ENCODE measurements at regions not wholly inside any gene's neighbourhood (a gene's known extent, or its start where the extent isn't known, plus 50 kb on each side); places are given as distances from the start of the nearest gene placed in this dataset.

GRCh38 chrX:14235004-14235403 lies 205.3 kb upstream of the GEMIN8 start:
- H2BK120ac ChIP-seq (ENCODE audit: low read depth, low read length): no peak overlapping the region
- no peak overlapping the region for H3K18ac ChIP-seq (ENCODE audit: low read length)
- H3K79me1 ChIP-seq (ENCODE audit: low read depth, low read length): no peaks in the 10 kb centered on the region
- H2AFZ ChIP-seq (ENCODE audit: low read length): no peak overlapping the region
- no peak overlapping the region for H3K14ac ChIP-seq (ENCODE audit: low read length)
- H3K27ac ChIP-seq (replicated peaks; ENCODE audit: low read length): no peak overlapping the region
- no peak overlapping the region for H3K23ac ChIP-seq (ENCODE audit: low read depth, low read length, poor library complexity)
- no peak overlapping the region for H4K8ac ChIP-seq (ENCODE audit: low read depth, low read length)
- H2BK5ac ChIP-seq (ENCODE audit: low read length): no peak overlapping the region
- no peak overlapping the region for H2BK12ac ChIP-seq (ENCODE audit: low read length)
- H3K4me3 ChIP-seq (ENCODE audit: low read length in 2 of 2): no peak overlapping the region
- H3K36me3 ChIP-seq (replicated peaks in 1 of 2; ENCODE audit: control insufficient read depth in 2 of 2, insufficient read depth in 2 of 2, low read length in 2 of 2): no peaks in the 10 kb centered on the region
- H4K91ac ChIP-seq (ENCODE audit: low read depth, low read length, poor library complexity): no peak overlapping the region
- no peak for DNase-seq (ENCODE audit: low spot score)
- H3K4ac ChIP-seq (ENCODE audit: low read length): no peak overlapping the region
- no peaks in the 10 kb centered on the region for H3K9me3 ChIP-seq (replicated peaks in 1 of 2; ENCODE audit: control insufficient read depth in 2 of 2, insufficient read depth in 1 of 2, low read depth in 1 of 2, low read length in 2 of 2)
- H2BK15ac ChIP-seq (ENCODE audit: low read length): no peak overlapping the region
- H3K4me2 ChIP-seq (ENCODE audit: insufficient read depth, low read length, poor library complexity, severe bottlenecking): no peak overlapping the region
- no peak overlapping the region for H3K9ac ChIP-seq (ENCODE audit: low read depth, low read length, poor library complexity)
- H3K4me1 ChIP-seq (ENCODE audit: control insufficient read depth in 2 of 2, insufficient read depth in 1 of 2, low read depth in 1 of 2, low read length in 2 of 2): no peaks in the 10 kb centered on the region
- no peaks in the 10 kb centered on the region for H3K27me3 ChIP-seq (ENCODE audit: control insufficient read depth in 3 of 3, insufficient read depth in 3 of 3, low read depth in 1 of 3, low read length in 3 of 3)
- no peak overlapping the region for H2AK5ac ChIP-seq (ENCODE audit: low read depth, low read length)
- WGBS, 2 donors (ENCODE audit: extremely low coverage in 2 of 2, insufficient read length in 2 of 2, insufficient replicate concordance in 1 of 2): no CpG with 5 or more reads among the region's 3 CpGs

GRCh38 chrX:14232688-14233087 lies 203.0 kb upstream of the GEMIN8 start:
- DNase-seq (ENCODE audit: low spot score): no peak
- H3K79me1 ChIP-seq (ENCODE audit: low read depth, low read length): no peaks in the 10 kb centered on the region
- no peak overlapping the region for H2AK5ac ChIP-seq (ENCODE audit: low read depth, low read length)
- no peak overlapping the region for H3K23ac ChIP-seq (ENCODE audit: low read depth, low read length, poor library complexity)
- H2BK15ac ChIP-seq (ENCODE audit: low read length): no peak overlapping the region
- no peaks in the 10 kb centered on the region for H3K27me3 ChIP-seq (ENCODE audit: control insufficient read depth in 3 of 3, insufficient read depth in 3 of 3, low read depth in 1 of 3, low read length in 3 of 3)
- H3K9me3 ChIP-seq (replicated peaks in 1 of 2; ENCODE audit: control insufficient read depth in 2 of 2, insufficient read depth in 1 of 2, low read depth in 1 of 2, low read length in 2 of 2): no peaks in the 10 kb centered on the region
- no peak overlapping the region for H3K14ac ChIP-seq (ENCODE audit: low read length)
- no peak overlapping the region for H4K8ac ChIP-seq (ENCODE audit: low read depth, low read length)
- no peak overlapping the region for H2AFZ ChIP-seq (ENCODE audit: low read length)
- no peak overlapping the region for H3K4ac ChIP-seq (ENCODE audit: low read length)
- no peak overlapping the region for H3K4me2 ChIP-seq (ENCODE audit: insufficient read depth, low read length, poor library complexity, severe bottlenecking)
- H3K18ac ChIP-seq (ENCODE audit: low read length): no peak overlapping the region
- no peak overlapping the region for H3K4me3 ChIP-seq (ENCODE audit: low read length in 2 of 2)
- H3K9ac ChIP-seq (ENCODE audit: low read depth, low read length, poor library complexity): no peak overlapping the region
- no peaks in the 10 kb centered on the region for H3K4me1 ChIP-seq (ENCODE audit: control insufficient read depth in 2 of 2, insufficient read depth in 1 of 2, low read depth in 1 of 2, low read length in 2 of 2)
- no peak overlapping the region for H2BK5ac ChIP-seq (ENCODE audit: low read length)
- H2BK12ac ChIP-seq (ENCODE audit: low read length): no peak overlapping the region
- no peak overlapping the region for H4K91ac ChIP-seq (ENCODE audit: low read depth, low read length, poor library complexity)
- H3K27ac ChIP-seq (replicated peaks; ENCODE audit: low read length): no peak overlapping the region
- no peak overlapping the region for H2BK120ac ChIP-seq (ENCODE audit: low read depth, low read length)
- WGBS, 2 donors (ENCODE audit: extremely low coverage in 2 of 2, insufficient read length in 2 of 2, insufficient replicate concordance in 1 of 2): no CpG with 5 or more reads among the region's 4 CpGs
- no peaks in the 10 kb centered on the region for H3K36me3 ChIP-seq (replicated peaks in 1 of 2; ENCODE audit: control insufficient read depth in 2 of 2, insufficient read depth in 2 of 2, low read length in 2 of 2)

GRCh38 chrX:14228611-14229010 lies 198.9 kb upstream of the GEMIN8 start:
- H3K23ac ChIP-seq (ENCODE audit: low read depth, low read length, poor library complexity): no peak overlapping the region
- H3K9ac ChIP-seq (ENCODE audit: low read depth, low read length, poor library complexity): no peak overlapping the region
- no peak overlapping the region for H4K8ac ChIP-seq (ENCODE audit: low read depth, low read length)
- no peak overlapping the region for H3K4ac ChIP-seq (ENCODE audit: low read length)
- no peak overlapping the region for H3K4me3 ChIP-seq (ENCODE audit: low read length in 2 of 2)
- H3K4me2 ChIP-seq (ENCODE audit: insufficient read depth, low read length, poor library complexity, severe bottlenecking): no peak overlapping the region
- H3K27ac ChIP-seq (replicated peaks; ENCODE audit: low read length): no peak overlapping the region
- H3K18ac ChIP-seq (ENCODE audit: low read length): no peak overlapping the region
- H3K9me3 ChIP-seq (replicated peaks in 1 of 2; ENCODE audit: control insufficient read depth in 2 of 2, insufficient read depth in 1 of 2, low read depth in 1 of 2, low read length in 2 of 2): no peaks in the 10 kb centered on the region
- no peak overlapping the region for H3K14ac ChIP-seq (ENCODE audit: low read length)
- H3K36me3 ChIP-seq (replicated peaks in 1 of 2; ENCODE audit: control insufficient read depth in 2 of 2, insufficient read depth in 2 of 2, low read length in 2 of 2): no peaks in the 10 kb centered on the region
- WGBS, 2 donors (ENCODE audit: extremely low coverage in 2 of 2, insufficient read length in 2 of 2, insufficient replicate concordance in 1 of 2): no CpG with 5 or more reads among the region's 2 CpGs
- H2AFZ ChIP-seq (ENCODE audit: low read length): no peak overlapping the region
- H2BK5ac ChIP-seq (ENCODE audit: low read length): no peak overlapping the region
- H3K79me1 ChIP-seq (ENCODE audit: low read depth, low read length): no peaks in the 10 kb centered on the region
- no peaks in the 10 kb centered on the region for H3K27me3 ChIP-seq (ENCODE audit: control insufficient read depth in 3 of 3, insufficient read depth in 3 of 3, low read depth in 1 of 3, low read length in 3 of 3)
- DNase-seq (ENCODE audit: low spot score): no peak
- H2BK120ac ChIP-seq (ENCODE audit: low read depth, low read length): no peak overlapping the region
- H2BK15ac ChIP-seq (ENCODE audit: low read length): no peak overlapping the region
- H2AK5ac ChIP-seq (ENCODE audit: low read depth, low read length): no peak overlapping the region
- H2BK12ac ChIP-seq (ENCODE audit: low read length): no peak overlapping the region
- no peak overlapping the region for H4K91ac ChIP-seq (ENCODE audit: low read depth, low read length, poor library complexity)
- H3K4me1 ChIP-seq (ENCODE audit: control insufficient read depth in 2 of 2, insufficient read depth in 1 of 2, low read depth in 1 of 2, low read length in 2 of 2): no peaks in the 10 kb centered on the region

GRCh38 chrX:14220386-14220944 lies 190.8 kb upstream of the GEMIN8 start:
- no peak overlapping the region for H3K18ac ChIP-seq (ENCODE audit: low read length)
- H3K4me3 ChIP-seq (ENCODE audit: low read length in 2 of 2): no peak overlapping the region
- no peak overlapping the region for H3K27ac ChIP-seq (replicated peaks; ENCODE audit: low read length)
- no peak overlapping the region for H2BK12ac ChIP-seq (ENCODE audit: low read length)
- H2BK5ac ChIP-seq (ENCODE audit: low read length): no peak overlapping the region
- no peak overlapping the region for H4K91ac ChIP-seq (ENCODE audit: low read depth, low read length, poor library complexity)
- H3K14ac ChIP-seq (ENCODE audit: low read length): no peak overlapping the region
- no peaks in the 10 kb centered on the region for H3K79me1 ChIP-seq (ENCODE audit: low read depth, low read length)
- no CpG with 5 or more reads among the region's 4 CpGs for WGBS, 2 donors (ENCODE audit: extremely low coverage in 2 of 2, insufficient read length in 2 of 2, insufficient replicate concordance in 1 of 2)
- no peaks in the 10 kb centered on the region for H3K4me1 ChIP-seq (ENCODE audit: control insufficient read depth in 2 of 2, insufficient read depth in 1 of 2, low read depth in 1 of 2, low read length in 2 of 2)
- H2BK120ac ChIP-seq (ENCODE audit: low read depth, low read length): no peak overlapping the region
- no peak overlapping the region for H3K9ac ChIP-seq (ENCODE audit: low read depth, low read length, poor library complexity)
- no peak for DNase-seq (ENCODE audit: low spot score)
- no peak overlapping the region for H2AFZ ChIP-seq (ENCODE audit: low read length)
- H3K36me3 ChIP-seq (replicated peaks in 1 of 2; ENCODE audit: control insufficient read depth in 2 of 2, insufficient read depth in 2 of 2, low read length in 2 of 2): no peaks in the 10 kb centered on the region
- no peaks in the 10 kb centered on the region for H3K9me3 ChIP-seq (replicated peaks in 1 of 2; ENCODE audit: control insufficient read depth in 2 of 2, insufficient read depth in 1 of 2, low read depth in 1 of 2, low read length in 2 of 2)
- H3K23ac ChIP-seq (ENCODE audit: low read depth, low read length, poor library complexity): no peak overlapping the region
- H4K8ac ChIP-seq (ENCODE audit: low read depth, low read length): no peak overlapping the region
- H2AK5ac ChIP-seq (ENCODE audit: low read depth, low read length): no peak overlapping the region
- H2BK15ac ChIP-seq (ENCODE audit: low read length): no peak overlapping the region
- no peak overlapping the region for H3K4me2 ChIP-seq (ENCODE audit: insufficient read depth, low read length, poor library complexity, severe bottlenecking)
- H3K4ac ChIP-seq (ENCODE audit: low read length): no peak overlapping the region
- H3K27me3 ChIP-seq (ENCODE audit: control insufficient read depth in 3 of 3, insufficient read depth in 3 of 3, low read depth in 1 of 3, low read length in 3 of 3): no peaks in the 10 kb centered on the region
